ENCODE measurements at regions not wholly inside any gene's neighbourhood (a gene's known extent, or its start where the extent isn't known, plus 50 kb on each side); places are given as distances from the start of the nearest gene placed in this dataset.

DNA sequence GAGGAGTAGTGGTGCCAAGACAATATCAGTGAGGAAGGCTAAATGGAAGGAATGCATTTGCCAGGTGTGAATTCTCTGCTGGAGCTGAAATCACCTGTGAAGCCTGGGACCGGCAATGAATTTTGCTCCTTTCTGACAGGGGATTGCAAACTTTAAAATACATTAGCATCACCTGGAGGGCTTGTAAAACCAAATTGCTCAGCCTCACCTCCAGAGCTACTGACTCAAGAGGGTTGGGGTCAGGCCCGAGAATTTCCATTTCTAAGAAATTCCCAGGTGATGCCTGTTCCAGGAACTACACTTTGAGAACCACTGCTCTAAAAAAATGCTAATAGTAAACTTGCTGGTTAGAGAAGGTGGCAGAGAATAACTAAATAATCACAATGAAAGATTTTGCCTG is 445.6 kb upstream of the RBMS3 start:
- no peak for DNase-seq

DNA sequence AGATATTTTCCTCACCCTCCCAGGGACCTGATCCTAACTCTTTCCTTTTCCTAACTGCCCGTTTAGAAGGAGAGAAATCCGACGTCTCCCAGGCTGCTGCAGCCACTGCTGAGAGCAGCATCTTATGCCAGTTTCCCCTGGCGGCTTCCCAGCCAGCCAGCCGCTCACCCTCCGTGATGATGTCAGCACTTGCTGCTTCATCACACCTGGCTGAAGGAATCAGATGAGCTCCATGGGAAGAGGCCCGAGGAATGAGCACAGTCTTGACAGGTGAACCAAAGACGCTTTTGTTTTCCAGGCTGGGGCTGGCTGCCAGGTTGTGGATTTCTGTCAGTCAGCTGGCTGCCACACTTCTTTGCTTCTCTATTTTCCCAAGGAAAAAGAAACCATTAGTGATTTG is 445.1 kb upstream of the RBMS3 start:
- no peak for DNase-seq

DNA sequence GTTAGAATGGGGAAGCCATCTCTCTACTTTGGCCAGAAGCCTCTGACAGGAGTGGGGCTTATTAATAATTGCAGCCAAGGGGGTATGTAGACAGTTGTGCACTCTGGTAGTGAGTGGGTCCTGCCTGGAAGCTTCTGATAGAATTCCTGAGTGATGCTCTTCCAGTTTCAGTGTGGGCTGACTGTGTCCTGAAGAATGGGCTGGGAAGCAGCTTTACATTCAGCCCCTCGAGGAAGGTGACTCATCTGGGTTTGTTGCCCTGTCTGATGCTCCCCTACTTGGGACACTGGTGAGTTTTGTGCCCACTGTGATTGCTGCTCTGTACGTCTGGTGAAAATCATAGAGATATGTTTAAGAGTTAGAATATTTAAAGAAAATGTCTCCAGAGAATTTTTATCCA is 444.7 kb upstream of the RBMS3 start:
- DNase-seq = no peak

DNA sequence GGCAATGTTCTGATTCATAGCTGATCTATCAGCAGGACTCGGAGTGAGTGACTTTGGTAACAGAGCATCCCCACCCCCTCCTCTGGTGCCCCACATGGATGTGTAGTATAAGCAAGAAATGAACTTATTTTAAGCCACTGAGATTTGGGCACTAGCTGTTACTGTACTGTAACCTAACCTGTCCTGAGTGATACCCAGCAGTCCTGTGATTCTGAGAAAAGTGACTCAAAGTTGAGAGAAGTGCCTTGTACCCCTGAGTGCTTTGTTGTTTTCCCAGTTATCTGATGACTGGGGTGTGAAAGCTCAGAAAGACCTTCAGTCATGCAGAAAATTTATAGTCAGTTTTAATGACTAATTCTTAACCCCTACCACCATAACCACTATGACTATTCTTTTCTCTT is 439.9 kb upstream of the RBMS3 start:
- no peak for DNase-seq

DNA sequence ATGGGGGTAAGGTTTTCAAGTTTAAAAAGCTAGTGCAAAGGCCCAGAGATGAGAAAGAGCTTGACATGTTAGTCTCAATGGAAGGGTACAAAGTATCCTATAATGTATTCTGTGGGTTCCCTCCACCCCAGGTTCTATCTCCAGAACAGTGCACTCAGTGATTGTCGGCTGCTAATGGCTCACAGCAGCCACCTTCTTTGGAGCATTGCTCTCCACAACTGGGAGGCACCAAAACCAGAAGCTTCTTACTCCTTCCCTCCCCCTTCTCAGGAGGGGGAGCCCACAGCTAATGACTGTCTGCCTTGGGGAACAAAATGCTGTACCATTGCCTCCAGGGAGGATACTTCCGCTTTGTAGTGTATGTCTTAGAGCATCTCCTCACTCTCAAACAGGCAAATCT is 439.4 kb upstream of the RBMS3 start:
- DNase-seq = no peak

DNA sequence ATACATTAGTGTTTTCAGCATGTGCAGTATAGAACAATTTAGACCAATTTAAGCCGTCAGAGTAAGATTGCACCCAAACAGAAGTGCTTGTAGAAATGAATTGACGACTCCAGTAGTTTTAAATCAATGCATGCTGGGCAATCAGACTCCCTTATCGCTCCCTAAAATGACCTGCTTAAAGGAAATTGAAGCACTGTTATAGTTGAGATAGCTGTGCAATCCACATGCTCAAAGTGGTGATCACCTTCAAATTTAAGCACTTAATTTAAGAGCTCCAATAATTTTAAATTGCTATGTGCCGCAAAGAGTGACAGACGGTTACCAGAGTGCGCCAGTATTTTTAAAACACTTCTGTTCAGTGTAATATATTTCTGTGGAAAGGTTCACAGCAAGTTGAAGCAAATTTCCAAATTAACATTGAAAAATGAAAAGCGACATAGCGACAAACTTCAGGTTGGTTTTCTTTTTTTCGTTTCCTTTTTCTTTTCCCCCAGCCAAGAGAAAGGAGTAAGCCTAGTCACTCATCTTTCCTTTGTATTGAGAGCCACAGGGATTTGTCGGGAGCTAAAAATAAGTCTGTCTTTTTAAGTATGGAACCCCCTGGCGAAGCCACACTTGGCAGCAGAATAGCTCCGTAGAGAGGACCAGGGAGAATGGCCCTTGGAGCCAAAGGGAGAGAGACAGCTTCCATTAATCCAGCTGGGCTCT is 436.4 kb upstream of the RBMS3 start:
- no peak for DNase-seq

DNA sequence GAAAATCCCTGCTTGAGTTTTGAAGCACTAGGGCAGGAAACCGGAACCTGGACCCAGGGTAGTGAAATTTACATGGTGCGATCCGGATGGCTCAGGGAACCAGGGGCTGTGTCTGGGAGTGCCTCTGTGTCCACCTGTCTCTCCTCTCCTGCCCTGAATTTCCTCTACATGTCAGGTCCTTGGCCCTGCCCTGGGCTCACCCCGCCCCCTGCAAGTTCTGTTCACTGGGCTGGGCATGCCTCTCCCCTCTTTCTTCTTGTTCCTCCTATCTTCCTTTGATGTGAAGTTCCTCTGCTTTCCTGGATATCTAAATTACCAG is 435.9 kb upstream of the RBMS3 start:
- no peak for DNase-seq

DNA sequence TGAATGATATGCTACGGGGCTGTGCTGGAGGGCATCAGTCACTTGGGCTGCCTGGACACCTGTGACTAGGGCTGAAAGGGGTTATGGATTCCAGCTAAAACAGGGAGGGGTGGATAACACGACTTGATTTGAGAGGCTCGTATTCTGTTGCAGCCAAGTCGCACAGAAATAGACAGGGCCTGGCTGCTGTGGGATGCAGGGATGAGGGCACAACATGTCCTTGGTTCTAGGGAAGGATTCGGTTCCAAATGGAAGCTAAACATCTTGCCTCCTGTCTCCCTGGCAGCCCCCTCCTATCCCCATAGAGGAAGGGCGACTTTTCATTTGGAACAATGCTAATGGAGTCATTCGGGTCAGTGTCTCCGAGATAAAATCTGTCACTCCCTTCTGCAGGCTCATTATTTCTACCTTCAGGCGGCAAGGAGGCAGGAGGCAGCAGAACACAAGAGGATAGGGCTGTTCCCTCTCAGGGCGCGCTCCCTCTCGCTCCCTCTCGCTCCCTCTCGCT is 433.8 kb upstream of the RBMS3 start:
- no peak for DNase-seq

DNA sequence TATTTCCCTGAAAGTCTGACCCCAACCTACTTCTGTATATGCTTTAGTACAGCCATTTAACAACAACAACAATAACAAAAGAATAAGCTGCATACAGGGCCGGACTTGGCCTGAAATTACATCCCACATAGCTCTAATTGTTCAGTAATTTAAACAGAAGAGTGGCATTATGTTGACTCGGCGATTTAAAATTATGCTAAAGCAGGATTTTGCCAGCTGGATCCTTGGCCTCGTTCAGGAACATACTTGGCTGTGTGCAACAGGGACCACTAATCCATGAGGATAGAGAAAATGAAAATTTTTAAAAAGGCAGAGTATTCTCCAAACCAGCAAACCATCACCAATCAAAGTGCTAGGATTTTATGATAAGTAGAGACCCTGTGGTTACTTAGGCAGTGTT is 433.1 kb upstream of the RBMS3 start:
- DNase-seq = no peak

DNA sequence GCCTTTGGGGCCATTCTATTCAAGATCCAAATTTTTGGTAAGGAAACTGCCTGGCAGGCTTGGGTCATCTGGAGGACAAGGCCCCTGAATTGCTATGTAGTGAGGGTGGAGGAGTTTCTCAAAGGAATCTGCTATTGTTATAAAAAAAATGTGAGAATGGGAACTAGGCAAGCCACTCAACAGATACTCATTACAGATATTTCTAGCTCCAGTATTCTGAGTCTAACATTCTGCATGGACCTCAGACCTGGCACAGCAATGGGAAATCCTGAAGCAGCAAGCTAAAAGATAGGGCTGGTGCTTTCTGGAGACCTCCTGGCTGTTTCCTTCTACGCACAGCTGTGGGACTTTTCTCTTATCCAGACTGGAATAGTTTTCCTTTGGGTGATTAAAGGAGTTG is 430.7 kb upstream of the RBMS3 start:
- DNase-seq = no peak

DNA sequence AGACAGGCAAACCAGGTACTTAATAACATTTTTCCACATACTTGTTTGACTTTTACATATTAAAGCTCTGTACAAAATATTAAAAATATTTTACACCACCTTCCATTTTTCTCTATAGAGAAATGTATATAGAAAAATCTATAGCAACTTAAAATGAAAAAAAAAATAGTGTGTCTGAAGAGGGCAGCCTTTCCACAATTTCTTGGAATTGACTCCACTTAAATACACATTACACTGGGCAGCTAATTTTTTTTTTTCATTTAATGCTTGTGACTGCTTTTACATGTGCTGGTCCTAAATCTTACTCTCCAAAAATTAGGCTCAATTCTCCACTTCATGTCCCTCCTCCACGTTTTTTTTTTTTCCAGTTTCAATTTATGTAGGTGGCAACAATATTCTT is 427.0 kb upstream of the RBMS3 start:
- no peak for DNase-seq

DNA sequence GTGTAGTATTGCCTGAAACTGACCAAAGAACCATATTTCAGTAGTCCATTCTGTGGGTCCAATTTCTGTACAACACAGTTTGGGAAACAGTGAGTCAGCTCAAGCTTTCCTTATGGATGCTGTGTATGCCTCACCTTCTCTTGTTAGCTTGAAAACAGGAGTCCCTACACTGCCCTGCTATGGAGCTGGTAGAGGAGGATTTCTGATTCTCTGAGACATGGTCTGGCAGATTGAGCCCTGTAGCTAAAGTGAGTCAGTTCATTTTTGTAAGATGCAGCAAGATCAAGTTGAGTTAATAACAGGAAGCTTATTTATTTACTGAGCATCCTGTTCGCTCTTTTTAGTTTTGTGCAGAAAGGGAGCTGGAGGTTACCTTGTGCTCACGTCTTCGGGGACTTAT is 424.1 kb upstream of the RBMS3 start:
- no peak for DNase-seq

DNA sequence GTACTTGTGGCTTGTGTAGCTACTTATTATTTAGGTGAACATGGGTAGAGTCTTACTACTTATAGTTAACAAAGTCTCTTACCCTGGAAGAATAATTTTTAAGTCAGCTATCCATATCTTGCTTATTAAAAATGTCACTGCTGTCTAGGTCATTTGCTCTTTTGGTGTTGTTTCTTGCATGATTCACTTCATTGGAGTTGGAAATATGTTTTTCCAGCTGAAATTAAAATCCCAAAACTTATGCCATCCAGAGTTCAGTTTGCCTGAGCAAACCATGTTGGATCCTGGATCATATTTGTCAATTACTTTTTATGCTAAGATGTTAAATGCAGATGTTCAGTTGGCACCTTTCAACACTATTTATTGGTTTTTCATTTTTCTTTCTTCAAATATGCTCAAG is 421.0 kb upstream of the RBMS3 start:
- DNase-seq = no peak

DNA sequence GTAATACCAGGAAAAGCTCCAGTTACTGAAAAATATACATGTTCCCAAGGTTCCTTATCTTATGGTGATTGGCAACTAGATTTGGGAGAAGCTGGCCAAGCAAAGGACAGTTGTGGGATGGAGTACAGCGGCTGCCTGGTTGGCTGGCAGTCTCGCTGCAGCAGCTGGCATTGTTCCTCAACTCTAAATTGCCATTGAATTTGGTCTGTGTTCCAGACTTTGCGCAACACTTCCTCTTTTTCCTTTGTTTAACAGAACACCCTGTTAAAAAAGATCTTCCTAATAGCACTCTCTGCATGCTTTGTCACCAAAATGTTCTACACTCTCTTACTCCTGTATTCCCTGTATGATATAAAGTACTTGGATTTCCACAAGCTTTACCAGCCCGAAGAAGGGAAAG is 420.6 kb upstream of the RBMS3 start:
- DNase-seq = no peak

DNA sequence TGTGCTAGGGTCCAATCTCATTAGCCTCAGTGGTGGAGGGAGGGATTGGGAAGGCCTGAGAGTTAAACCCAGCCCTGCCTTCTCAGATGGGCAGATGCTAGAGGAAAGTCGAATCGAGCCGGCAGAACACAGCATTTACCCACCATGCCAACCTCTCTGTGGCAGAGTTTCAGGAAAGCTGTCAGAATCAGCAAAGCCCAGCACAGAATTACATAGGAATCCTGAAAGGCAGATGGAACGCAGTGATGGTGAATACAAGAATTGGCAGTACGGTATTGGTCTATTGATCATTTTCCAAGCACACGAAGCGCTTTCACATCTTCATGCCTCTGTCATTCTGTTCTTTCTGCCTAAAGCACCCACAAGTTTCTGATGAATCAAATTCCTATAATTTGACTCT is 417.7 kb upstream of the RBMS3 start:
- DNase-seq = no peak

DNA sequence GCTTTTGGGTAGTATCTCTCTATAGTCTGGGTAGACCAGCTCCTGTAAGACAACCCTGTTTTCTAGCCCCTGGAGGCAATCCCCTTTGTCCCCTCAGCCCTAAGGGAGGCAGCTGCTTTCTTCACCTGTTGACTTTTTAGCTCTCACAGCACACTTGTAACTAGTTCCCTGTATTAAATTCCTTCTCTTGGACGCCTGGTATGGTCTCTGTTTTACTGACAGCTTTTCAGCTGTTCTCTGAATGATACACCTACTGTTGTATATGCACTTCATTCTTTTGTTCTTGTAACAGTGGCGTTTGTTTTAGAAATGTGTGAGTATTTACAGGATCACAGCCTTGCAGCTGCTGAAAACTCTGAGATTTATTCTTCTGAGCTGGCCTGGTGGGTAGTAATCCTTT is 413.0 kb upstream of the RBMS3 start:
- DNase-seq = no peak

DNA sequence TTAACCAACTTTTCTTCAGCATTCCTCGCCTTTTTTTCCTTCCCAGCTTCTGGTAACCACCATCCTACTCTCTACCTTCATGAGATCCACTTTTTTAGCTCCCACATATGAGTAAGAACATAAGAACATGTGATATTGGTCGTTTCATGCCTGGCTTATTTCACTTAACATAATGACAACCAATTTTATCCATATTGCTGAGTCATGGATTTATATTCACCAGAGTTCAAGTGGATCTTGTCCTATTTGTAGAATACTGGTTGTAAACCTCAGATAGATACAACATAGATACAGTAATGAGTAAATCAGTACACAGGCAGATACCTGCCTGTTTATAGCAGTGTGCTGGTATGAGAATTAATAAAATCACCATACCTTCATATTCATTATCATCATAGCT is 412.0 kb upstream of the RBMS3 start:
- no peak for DNase-seq

DNA sequence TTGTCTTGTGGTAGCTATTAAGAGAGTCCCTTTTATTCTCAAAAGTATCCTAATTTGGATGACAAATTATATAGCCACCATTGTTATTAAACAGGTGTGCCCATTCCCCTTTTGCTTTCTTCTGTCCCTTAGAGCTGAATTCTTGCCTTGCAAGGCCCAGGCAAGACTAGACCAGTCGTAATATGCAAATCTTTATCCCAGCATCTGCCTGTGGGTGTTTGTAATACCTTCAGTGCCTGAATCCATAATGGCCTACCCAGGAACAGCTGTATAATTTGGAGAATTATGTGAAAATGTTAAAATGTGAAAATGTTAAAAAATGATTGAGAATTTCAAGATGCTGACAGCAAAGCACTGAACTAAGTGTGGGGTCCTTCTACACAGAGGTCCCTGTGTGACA is 403.0 kb upstream of the RBMS3 start:
- DNase-seq = no peak

DNA sequence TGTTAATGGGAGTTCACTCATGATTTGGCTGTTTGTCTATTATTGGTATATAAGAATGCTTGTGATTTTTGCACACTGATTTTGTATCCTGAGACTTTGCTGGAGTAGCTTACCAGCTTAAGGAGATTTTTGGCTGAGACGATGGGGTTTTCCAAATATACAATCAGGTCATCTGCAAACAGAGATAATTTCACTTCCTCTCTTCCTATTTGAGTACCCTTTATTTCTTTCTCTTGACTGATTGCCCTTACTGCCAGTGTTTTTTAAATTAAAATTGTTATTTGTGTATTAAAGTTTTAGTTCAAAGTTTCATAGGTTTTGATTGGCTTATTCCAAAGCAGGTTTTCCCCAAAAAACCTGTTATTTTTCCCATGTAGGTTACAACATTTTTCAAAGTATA is 390.5 kb upstream of the RBMS3 start:
- no peak for DNase-seq

DNA sequence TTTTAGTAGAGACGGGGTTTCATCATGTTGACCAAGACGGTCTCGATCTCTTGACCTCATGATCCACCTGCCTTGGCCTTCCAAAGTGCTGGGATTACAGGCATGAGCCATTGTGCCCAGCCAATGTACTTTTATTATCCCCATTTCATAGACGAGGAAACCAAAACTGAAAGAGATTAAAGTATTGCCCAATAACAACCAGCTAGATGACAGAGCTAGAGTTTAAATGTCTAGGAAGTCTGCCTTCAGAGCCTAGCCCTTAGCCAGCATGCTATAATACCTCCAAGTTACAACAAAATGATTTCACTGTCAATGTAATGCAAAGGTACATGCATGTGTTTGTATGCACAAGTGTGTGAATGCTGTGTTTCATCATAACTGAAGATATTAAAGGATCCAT is 389.4 kb upstream of the RBMS3 start:
- no peak for DNase-seq

DNA sequence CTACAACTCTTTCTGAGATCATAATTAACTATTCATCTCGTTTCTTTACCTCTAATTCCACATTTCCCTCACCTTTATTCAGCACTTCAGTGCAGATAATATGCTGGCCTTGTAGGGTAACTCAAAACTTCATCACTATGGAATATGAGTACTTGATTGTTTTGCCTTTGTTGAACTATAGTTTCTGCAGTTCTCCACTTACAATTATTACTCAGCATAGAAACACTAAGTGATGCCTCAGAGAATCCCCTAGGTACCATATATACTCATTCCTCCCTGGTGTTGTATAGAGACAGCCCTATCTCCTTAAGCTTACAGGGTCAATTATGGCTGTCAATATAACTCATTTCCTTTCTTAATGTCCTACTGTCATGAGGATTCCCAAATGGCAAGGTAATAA is 380.6 kb upstream of the RBMS3 start:
- DNase-seq = no peak

DNA sequence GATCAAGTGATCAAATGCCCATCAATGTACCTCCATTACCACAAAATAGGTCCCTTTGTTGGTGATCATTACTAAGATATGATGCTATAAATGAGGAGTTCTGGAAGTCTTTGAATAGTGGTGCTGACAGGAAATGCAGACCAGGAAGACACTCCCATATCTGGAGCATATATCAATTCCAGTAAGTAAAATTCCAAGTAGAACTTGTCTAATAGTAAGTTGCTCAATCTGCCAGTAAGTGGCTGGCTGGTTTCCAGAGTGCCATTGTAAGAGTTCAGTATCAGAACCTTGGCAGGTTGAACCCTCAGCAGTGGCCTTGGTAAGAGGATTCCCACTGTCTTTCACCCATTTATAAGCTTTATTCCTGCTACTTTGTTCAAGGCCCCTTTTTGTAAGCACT is 379.9 kb upstream of the RBMS3 start:
- DNase-seq = no peak

DNA sequence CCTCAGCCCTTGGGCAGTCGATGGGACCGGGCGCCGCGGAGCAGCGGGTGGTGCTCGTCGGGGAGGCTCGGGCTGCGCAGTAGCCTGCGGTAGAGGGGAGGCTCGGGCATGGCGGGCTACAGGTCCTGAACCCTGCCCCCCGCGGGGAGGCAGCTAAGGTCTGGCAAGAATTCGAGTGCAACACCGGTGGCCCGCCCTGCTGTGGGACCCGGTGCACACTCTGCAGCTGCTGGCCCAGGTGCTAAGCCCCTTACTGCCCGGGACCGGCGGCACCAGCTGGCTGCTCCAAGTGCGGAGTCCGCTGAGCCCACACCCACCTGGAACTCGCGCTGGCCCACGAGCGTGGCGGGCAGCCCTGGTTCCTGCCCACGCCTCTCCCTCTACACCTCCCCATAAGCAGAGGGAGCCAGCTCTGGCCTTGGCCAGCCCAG is 377.7 kb upstream of the RBMS3 start:
- no peak for DNase-seq

DNA sequence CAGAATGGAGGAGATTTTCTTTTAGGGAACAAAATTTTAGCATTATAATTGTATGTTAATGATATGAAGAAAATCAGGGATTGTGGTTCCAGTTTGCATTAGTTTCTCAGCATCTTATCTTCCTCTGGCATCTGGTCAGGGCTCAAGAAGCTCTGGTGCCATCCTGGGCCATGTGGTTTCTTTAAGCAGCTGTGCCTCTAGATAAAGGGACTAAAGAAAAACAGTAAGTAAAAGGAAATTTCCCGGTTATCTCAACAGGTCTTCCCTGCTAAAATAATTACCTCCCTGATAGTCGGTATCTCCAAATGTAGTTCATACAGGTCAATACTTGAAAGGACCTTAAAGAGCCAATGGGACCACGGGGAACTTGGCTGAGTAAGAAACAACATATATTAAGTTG is 375.1 kb upstream of the RBMS3 start:
- no peak for DNase-seq

DNA sequence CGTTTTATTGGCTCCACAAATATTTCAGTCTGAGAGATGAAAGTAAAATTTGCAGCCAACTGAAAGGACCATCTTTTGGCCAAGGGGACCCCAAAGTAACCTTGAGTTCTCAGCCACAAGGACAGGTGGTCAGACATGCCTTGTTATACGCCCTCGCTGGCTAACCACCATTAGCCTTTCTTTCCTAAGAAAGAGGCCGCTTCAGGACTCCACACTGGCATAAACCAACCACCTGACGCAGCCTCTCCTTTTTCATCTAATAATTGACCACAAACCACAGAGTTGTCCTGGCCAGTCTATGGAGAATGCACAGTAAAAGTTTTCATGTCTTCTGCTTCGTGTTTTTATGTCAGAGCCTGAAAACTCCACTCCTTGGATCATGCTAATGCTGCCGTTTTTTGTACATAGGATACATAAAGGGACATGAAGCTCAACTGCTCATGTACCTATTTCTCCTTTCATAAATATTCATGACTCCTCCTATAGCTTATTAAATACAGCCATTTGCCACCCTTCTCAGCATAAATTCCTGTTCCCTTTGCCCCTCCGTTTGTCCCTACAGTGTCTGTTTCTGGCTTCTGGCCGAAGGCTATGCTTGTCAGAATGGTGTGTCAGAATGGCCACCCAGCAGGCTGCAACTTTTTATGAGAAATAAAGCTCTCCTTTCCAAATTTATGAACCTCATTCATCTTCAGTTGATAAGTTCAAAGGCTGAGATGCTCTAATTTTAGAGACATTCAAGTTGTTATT is 374.1 kb upstream of the RBMS3 start:
- no peak for DNase-seq
